Kidney capillary endothelial cell (primary cell): ENCODE measurements at regions not wholly inside any gene's neighbourhood (a gene's known extent, or its start where the extent isn't known, plus 50 kb on each side); places are given as distances from the start of the nearest gene placed in this dataset.

Source experiments
- DNase-seq: peaks from one replicate; pipeline ENCODE4 v3.0.0-alpha.2; 2018; ENCODE audit warnings: low spot score

GRCh38 chr10:36114141-36114540 lies 472.0 kb upstream of the FZD8 start:
- DNase-seq: no peak

DNA sequence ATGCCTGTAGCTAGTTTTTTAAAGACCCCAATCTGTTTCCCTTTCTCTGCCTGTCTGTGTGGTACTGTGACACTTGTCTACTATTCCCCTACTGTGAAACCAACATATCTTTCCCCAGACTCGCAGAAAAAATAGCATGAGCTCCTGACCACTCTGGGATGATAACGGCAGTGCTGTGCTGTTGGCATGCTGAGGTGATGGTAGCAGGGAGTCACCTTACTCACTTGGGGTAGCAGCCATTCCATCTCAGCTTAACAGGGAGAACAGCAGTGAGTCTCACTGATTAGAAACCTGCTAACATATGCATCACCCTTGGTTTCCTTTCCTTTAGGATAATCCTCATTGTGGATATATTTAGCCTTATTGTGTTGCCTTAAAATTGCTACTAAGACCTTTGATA lies 469.6 kb upstream of the FZD8 start:
- no peak for DNase-seq

DNA sequence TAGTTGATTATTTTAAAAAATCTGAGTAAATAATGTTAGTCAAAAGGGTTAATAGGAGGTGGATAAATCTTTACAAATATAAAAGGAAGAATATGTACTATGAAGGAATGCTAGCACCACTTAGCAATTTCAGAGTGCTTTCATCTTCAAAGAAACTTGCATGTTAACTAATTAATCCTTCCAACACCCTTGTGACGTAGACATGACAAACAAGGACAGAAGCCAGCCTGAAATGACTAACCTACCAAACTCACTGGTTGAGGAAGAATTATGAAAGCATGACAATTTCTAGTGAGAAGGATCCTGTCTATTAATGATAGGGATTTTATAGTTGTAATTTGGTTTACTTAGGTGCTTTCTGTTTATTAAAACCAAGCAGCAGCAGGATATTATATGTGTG lies 468.0 kb upstream of the FZD8 start:
- DNase-seq: no peak

GRCh38 chr10:36109399-36110023 lies 467.4 kb upstream of the FZD8 start:
- DNase-seq: no peak

DNA sequence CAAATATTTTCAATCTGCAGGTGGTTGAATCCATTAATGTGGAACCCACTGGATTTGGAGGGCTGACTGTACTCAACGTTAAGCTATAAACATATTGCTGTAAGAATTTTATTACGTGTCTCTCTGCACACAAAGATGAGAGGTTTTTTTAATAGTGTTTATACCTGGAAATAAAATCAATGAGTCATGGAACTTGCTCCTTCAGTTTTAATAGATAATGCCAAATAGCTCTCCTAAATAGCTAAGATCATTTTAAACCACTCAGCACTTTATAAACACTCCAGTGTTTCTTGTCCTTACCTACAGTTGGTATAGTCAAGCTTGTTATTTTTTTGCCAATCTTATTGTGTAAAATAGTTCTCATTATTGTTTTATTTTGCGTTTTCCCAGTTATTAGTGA lies 455.6 kb upstream of the FZD8 start:
- DNase-seq: no peak

DNA sequence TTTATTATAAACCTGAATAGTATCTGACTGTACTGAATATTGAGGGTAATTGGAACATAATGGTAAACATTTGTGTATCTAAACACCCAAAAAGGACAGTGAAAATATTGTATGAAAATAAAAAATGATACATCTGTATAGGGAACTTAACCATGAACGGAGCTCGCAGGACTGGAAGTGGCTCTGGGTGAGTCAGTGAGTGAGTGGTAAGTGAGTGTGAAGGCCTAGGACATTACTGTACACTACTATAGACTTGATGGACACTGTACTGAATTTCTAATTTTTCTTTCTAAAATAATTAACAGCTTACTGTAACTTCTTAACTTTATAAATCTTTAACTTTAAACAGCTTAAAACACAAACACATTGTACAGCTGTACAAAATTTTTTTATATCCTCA lies 454.5 kb upstream of the FZD8 start:
- DNase-seq: peak; percentile 33

DNA sequence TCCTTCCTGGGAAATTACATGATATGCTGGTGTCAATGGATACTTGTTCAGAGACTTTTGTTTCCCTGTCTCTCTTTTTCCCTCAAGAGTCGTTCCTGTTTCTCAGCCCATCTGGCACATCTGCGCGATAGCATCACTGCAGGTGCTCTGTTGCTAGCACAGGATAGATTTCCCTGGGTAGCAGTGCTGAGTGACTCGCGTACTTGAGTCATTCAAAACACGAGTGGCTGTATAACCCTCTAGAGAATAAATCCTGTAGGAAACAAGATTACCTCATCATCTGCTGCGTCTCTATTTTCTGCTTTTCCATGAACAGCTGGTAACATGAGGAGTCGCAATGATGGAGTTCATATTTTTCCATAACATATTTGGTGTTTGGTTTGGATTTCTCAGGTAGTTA lies 452.0 kb upstream of the FZD8 start:
- DNase-seq: peak; percentile 13

- DNase-seq: no peak
Measured at GRCh38 chr10:36092116-36092515, 450.0 kb upstream of the FZD8 start.

GRCh38 chr10:36091007-36091406 lies 448.9 kb upstream of the FZD8 start:
- DNase-seq: no peak

DNA sequence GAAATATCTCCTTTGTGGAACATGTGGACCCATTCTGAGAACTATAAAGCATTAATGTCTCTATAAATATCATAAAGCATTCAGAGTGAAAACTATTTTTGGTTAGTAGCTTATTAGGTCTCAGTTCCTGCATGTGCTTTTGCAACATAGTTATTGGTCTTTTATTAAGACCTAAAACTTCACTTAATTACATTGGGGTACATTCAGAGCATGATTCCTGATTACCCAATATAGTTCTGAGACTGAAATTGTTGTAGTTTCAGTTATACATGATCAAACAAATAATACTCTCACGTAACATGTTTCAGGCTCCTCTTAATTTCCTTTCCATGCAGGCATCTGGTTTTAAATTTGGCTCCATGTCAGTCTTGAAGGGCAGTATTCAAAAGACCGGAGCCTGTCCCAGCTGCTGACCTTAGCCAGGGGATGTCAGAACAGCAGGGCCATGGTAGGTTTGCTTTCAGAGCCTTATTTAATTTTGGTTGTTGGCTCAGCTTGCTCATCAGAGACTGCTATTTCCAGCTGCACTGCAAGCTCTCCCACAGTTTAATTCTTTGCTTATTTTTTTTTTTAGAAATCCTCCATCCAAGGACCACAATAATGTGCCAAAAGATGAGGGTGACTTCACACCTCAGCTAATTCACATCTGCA lies 447.8 kb upstream of the FZD8 start:
- DNase-seq: no peak

DNA sequence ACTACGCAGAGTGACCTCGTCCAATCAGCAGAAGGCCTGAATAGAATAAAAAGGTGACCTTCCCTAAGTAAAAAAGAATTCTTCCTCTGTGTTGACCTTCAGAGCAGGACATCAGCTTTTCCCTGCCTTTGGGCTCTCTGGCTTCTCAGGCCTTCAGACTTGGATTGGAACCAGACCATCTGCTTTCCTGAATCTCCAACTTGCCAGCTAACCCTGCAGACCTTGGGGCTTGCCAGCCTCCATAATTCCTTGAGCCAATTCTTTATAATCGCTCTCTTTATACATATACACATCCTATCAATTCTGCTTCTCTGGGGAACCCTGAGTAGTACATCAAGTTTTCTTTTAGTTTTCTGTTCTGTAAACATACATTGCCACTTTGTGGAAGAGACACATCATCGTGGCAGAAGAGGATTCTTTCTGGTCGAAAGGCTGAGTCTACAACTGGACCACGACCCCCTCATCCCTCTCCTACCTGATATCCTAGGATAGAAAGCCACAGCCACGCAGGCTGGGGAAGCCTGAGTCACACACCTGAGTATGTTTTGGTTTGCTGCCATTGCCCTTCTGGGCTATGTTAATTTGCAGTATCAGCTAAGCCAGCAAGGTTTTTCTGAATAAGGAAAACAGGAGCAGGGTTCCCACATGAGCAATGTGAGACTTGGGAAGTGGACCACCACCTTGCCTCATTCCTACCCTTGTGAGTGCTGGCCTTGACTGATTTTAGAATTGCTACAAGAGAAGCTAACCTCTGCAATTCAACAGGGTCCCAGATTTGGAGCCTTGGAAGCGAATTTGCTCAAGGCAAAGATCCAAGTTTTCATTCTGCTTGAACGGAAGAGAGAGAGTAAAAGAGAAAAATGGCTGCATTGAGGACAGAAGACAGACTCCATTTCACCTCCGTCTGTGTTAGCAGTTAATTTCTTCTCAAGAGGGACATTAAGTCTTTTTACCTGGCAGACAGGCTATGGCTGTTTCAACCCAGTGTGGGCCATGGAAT lies 445.2 kb upstream of the FZD8 start:
- no peak for DNase-seq

GRCh38 chr10:36075196-36075595 lies 433.1 kb upstream of the FZD8 start:
- DNase-seq: no peak

DNA sequence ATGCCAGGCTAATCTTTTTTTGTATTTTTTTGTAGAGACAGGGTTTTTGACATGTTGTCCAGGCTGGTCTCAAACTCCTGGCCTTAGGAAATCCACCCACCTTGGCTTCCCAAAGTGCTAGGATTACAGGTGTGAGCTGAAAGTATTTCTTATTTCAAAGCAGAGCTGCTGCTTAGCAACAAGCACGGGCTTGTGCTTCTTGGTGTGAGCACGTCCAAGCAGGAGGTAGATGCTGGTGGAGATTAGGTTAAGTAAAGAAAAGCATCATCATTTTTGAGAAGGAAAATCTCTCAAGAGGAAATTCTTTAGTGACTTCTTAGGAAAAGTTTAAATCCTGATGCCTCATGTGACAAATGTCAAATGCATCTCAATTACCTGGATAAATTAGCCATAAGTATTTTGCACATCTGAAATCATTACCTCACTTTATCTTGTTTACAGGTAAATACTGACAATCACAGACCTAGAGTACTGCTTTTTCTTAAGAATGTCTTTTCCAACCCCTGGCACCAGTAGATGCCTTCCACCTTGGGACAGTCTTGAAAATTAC lies 431.8 kb upstream of the FZD8 start:
- DNase-seq: no peak

GRCh38 chr10:36068542-36068941 lies 426.4 kb upstream of the FZD8 start:
- DNase-seq: no peak

GRCh38 chr10:36067748-36068147 lies 425.7 kb upstream of the FZD8 start:
- DNase-seq: no peak

DNA sequence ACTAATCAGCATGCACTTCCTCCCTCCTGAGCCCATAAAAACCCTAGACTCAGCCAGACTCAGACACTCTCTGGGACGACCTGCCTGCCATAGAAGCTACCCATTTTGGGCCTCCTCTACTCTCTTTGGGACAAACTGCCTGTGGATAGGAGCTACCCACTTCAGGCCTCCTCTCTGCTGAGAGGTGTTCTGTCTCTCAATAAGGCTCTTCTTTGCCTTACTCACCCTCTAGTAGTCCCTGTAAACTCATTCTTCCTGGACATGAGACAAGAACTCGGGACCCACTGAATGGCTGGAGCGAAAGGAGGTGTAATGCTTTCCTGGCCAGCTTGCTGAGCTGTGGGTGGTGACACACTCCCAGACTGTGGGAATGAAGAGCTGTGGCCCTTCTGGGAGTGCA lies 424.8 kb upstream of the FZD8 start:
- DNase-seq: no peak

GRCh38 chr10:36066102-36066501 lies 424.0 kb upstream of the FZD8 start:
- DNase-seq: no peak

- DNase-seq: no peak
Measured at GRCh38 chr10:36063396-36063795, 421.3 kb upstream of the FZD8 start.

- no peak for DNase-seq
Measured at GRCh38 chr10:36057731-36058130, 415.6 kb upstream of the FZD8 start.

DNA sequence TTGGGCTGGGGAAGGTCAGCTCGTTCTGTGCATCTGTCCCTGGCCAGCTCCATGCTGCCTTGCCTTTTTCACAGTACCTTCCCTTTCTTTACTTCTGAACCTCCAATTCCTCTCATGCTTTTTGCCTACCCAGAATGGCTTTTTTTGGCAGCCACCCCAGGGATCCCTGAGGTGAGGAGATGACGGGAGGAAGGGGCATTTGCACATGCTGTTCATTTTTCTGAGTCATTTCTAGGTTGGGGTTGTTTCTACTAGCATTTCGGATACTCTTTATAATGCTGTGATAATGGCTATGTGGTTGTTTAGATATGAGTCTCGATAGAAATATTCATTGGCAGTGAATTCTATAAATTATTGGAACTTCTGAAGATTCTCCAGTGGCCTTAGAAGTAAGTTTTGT lies 415.1 kb upstream of the FZD8 start:
- no peak for DNase-seq

DNA sequence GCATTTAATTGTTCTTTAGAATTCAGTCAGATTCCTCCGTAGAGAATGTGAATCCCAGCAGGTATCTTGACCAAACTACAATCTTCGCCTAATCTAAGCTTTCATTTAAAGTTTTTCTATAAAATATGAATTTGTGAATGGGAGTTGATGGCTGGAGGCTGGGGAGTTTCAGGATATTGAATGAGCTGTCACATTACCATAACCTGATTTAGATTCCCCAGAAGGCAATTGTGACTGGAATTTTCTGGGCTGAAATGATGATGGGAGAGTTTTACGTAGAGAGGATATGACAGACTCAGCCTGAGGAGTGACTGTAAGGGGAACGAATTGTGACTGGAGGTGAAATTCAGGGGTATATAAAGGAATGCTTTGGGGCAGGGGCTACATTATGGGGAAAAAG lies 411.7 kb upstream of the FZD8 start:
- DNase-seq: no peak

DNA sequence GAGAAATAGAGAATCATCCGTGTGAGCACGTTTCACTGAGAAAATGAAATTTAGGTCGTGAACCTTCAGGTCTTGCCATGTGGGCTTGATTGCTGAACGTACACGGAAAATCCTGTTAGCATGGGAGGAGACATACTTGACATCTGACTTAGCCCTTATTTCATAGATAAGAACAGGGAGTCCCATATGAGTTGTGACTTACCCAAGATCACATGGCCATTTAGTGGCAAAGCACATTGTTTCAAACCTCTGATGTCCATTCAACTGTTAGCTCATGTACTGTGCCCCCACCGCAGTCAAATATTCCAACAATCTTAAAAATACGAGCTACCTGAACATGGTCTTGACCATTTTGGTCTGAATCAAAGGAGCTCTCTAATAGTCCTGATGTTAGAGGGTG lies 411.2 kb upstream of the FZD8 start:
- no peak for DNase-seq

DNA sequence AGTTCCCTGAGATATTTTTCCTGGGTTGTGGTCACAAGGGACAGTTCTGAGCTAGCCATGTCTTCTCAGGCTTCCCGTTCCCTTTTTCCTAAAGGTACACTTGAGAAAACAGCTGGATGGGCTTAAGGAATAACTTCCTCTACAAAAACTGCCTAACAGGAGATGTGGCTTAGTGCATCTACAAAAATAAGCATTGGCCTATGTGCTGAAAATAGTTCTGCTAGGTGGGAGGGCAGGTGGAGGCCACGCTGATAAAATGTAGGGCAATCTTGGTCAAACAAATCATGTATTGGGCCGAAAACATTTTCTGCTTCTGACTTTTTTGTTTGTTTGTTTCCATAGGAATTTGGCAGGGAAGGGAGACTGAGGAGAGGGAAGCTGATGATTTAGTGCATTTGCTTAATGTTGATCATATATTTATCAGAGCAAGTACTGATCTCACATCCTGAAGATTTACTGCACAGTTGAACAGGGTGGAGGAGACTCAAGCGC lies 409.4 kb upstream of the FZD8 start:
- DNase-seq: no peak
